Endothelial cell (in vitro differentiated cells): ENCODE measurements at regions not wholly inside any gene's neighbourhood (a gene's known extent, or its start where the extent isn't known, plus 50 kb on each side); places are given as distances from the start of the nearest gene placed in this dataset.
A peak's percentile ranks its signal among the peaks of the same experiment; 100 is the strongest.

Experiments
- DNase-seq: peaks from one replicate; pipeline ENCODE4 v3.0.0; 2021; ENCODE audit warnings: low spot score
- H3K27ac Mint-ChIP-seq: one replicate; pipeline ENCODE4 v1.8.0; 2021; ENCODE audit warnings: mixed read lengths, inconsistent platforms; ENCODE audit not compliant: unreplicated experiment
- H3K27me3 Mint-ChIP-seq: one replicate; pipeline ENCODE4 v1.8.0; 2021; ENCODE audit warnings: mild to moderate bottlenecking, moderate library complexity, mixed read lengths, inconsistent platforms; ENCODE audit not compliant: unreplicated experiment
- H3K36me3 Mint-ChIP-seq: one replicate; pipeline ENCODE4 v1.8.0; 2021; ENCODE audit warnings: mild to moderate bottlenecking, low read depth, mixed read lengths, inconsistent platforms; ENCODE audit not compliant: unreplicated experiment
- H3K4me1 Mint-ChIP-seq: one replicate; pipeline ENCODE4 v1.8.0; 2021; ENCODE audit warnings: mild to moderate bottlenecking, mixed read lengths, inconsistent platforms; ENCODE audit not compliant: unreplicated experiment
- H3K4me3 Mint-ChIP-seq: one replicate; pipeline ENCODE4 v1.8.0; 2021; ENCODE audit warnings: mild to moderate bottlenecking, mixed read lengths, inconsistent platforms; ENCODE audit not compliant: unreplicated experiment
- H3K9me3 Mint-ChIP-seq: one replicate; pipeline ENCODE4 v1.8.0; 2021; ENCODE audit warnings: mixed read lengths, inconsistent platforms; ENCODE audit not compliant: unreplicated experiment
- TF ChIP-seq, protein P1 (sequence below): fragments of 200-600 bp; sonication (generic); IDR thresholded peaks from one replicate; pipeline ENCODE4 v1.5.0; 2021; ENCODE audit warnings: antibody characterized with exemption; ENCODE audit not compliant: unreplicated experiment

DNA sequence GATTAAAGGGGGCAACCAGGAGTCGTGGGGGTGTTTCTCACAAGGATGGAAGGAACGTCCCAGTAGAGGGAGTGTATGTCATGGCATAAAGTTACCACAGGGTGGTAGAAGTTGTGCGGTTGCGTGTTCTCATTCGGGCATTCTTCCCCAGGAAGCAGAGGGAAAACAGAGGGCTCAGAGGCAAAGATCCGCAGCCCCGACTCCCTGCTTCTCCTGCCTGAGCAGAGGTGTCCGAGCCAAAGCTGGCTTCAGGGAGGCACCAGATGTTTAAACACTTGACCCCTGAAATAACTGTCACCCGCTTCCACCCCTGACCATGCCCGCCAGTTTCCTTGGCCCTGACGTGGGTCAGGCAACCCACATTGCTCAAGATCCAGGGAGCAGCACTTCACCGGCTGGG lies 83.7 kb downstream of the EN1 start:
- peak; percentile 31 for DNase-seq
- no peak overlapping the region for H3K27ac Mint-ChIP-seq
- no peaks in the 10 kb centered on the region for H3K36me3 Mint-ChIP-seq
- H3K9me3 Mint-ChIP-seq = no peaks in the 10 kb centered on the region
- peaks cover 3% of the 10 kb centered on the region for H3K27me3 Mint-ChIP-seq
- H3K4me3 Mint-ChIP-seq = no peak overlapping the region
- TF ChIP-seq, protein P1, sequence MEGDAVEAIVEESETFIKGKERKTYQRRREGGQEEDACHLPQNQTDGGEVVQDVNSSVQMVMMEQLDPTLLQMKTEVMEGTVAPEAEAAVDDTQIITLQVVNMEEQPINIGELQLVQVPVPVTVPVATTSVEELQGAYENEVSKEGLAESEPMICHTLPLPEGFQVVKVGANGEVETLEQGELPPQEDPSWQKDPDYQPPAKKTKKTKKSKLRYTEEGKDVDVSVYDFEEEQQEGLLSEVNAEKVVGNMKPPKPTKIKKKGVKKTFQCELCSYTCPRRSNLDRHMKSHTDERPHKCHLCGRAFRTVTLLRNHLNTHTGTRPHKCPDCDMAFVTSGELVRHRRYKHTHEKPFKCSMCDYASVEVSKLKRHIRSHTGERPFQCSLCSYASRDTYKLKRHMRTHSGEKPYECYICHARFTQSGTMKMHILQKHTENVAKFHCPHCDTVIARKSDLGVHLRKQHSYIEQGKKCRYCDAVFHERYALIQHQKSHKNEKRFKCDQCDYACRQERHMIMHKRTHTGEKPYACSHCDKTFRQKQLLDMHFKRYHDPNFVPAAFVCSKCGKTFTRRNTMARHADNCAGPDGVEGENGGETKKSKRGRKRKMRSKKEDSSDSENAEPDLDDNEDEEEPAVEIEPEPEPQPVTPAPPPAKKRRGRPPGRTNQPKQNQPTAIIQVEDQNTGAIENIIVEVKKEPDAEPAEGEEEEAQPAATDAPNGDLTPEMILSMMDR = peak; percentile 56
- peaks cover 8% of the 10 kb centered on the region for H3K4me1 Mint-ChIP-seq

DNA sequence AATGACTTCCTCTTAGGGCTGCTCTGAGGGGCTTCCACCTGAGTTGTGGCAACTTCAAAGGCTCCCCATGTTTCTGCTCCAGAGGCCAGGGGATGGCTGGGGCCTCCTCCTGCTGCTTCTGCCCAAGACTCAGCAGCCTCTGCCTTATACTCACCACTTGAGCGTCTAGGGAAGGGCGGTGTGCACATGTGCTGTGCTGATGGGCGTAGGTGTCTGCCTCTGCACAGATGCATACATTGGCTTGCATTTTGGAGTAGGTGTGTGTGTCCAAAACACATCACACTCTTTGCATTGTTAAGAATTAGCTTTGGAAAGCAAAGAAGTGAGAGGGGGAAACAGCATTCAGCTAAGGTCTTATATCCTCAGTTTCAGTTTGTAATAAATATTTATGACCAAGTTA lies 85.2 kb downstream of the EN1 start:
- no peak overlapping the region for H3K27ac Mint-ChIP-seq
- H3K4me1 Mint-ChIP-seq = peaks cover 22% of the 10 kb centered on the region
- peaks cover 8% of the 10 kb centered on the region for H3K27me3 Mint-ChIP-seq
- no peaks in the 10 kb centered on the region for H3K9me3 Mint-ChIP-seq
- DNase-seq = no peak
- H3K36me3 Mint-ChIP-seq = no peaks in the 10 kb centered on the region
- TF ChIP-seq, protein P1 = no peak
- H3K4me3 Mint-ChIP-seq = no peak overlapping the region

GRCh38 chr2:118761771-118762170 lies 85.7 kb downstream of the EN1 start:
- no peaks in the 10 kb centered on the region for H3K36me3 Mint-ChIP-seq
- H3K4me3 Mint-ChIP-seq = no peak overlapping the region
- DNase-seq = no peak
- peaks cover 22% of the 10 kb centered on the region for H3K4me1 Mint-ChIP-seq
- H3K27me3 Mint-ChIP-seq = peaks cover 8% of the 10 kb centered on the region
- TF ChIP-seq, protein P1 = no peak
- H3K27ac Mint-ChIP-seq = no peak overlapping the region
- H3K9me3 Mint-ChIP-seq = no peaks in the 10 kb centered on the region

- no peak for DNase-seq
- TF ChIP-seq, protein P1 = no peak
- no peak overlapping the region for H3K27ac Mint-ChIP-seq
- no peaks in the 10 kb centered on the region for H3K9me3 Mint-ChIP-seq
- H3K27me3 Mint-ChIP-seq = peaks cover 7% of the 10 kb centered on the region
- H3K4me3 Mint-ChIP-seq = no peak overlapping the region
- H3K36me3 Mint-ChIP-seq = no peaks in the 10 kb centered on the region
- H3K4me1 Mint-ChIP-seq = peaks cover 22% of the 10 kb centered on the region
These were observed 91.5 kb downstream of the EN1 start for GRCh38 chr2:118755901-118756300.

DNA sequence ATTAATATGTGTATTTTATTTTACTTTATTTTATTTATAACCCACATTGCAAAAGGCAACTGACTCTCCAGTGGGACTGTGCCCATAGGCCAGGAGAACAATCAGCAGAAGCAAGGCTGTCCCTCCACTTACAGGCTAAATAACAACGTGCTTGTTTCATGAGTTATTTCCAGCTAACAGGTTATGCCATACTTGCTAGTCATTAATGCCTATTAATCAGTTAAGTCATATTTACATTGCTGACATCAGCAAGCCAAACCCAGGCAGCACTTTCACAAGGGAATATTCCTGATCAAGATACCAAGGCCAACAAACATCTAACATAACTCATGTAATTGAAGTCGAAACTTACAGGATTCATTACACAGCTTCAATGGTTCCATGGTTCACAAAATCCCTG lies 92.1 kb downstream of the EN1 start:
- no peak overlapping the region for H3K27ac Mint-ChIP-seq
- H3K27me3 Mint-ChIP-seq = peaks cover 5% of the 10 kb centered on the region
- no peak overlapping the region for H3K4me3 Mint-ChIP-seq
- H3K4me1 Mint-ChIP-seq = peaks cover 22% of the 10 kb centered on the region
- no peak for DNase-seq
- H3K36me3 Mint-ChIP-seq = no peaks in the 10 kb centered on the region
- no peaks in the 10 kb centered on the region for H3K9me3 Mint-ChIP-seq
- TF ChIP-seq, protein P1 = no peak
